Prostate gland (tissue), 2 donors: ENCODE measurements at regions not wholly inside any gene's neighbourhood (a gene's known extent, or its start where the extent isn't known, plus 50 kb on each side); places are given as distances from the start of the nearest gene placed in this dataset.

Source experiments
- CTCF ChIP-seq, 4 experiments: fragments of 200-600 bp in 2 of 4; fragments of 450-650 bp in 2 of 4; sonication (generic) in 2 of 4; IDR thresholded peaks; 1 replicate in 3 of 4; 2 replicates in 1 of 4; pipeline ENCODE4 v1.5.1; 2016 to 2019; ENCODE audit warnings: antibody characterized with exemption in 4 of 4, mild to moderate bottlenecking in 2 of 4, moderate library complexity in 2 of 4
- POLR2A ChIP-seq: fragments of 450-650 bp; IDR thresholded peaks from one replicate; pipeline ENCODE4 v1.6.1; 2016; ENCODE audit warnings: antibody characterized with exemption, mild to moderate bottlenecking
- POLR2AphosphoS5 ChIP-seq: sonication (generic); formaldehyde crosslinking; IDR thresholded peaks from one replicate; pipeline ENCODE4 v1.6.1; 2017; ENCODE audit warnings: antibody characterized with exemption

GRCh38 chr1:213749558-213749957 is 238.2 kb upstream of the PROX1 start:
- TF ChIP-seq CTCF (IDR thresholded peaks at IDR 0.05) (no peak), POLR2A (no peak), POLR2AphosphoS5 (no peak)
